ENCODE measurements at regions not wholly inside any gene's neighbourhood (a gene's known extent, or its start where the extent isn't known, plus 50 kb on each side); places are given as distances from the start of the nearest gene placed in this dataset.

- Histone ChIP-seq H3K9me3 (ENCODE audit: control insufficient read depth in 2 of 2, low read length in 2 of 2) (peaks cover 0 to 1% of the 10 kb centered on the region in 2 donors), H3K4me1 (ENCODE audit: control insufficient read depth in 2 of 2, insufficient read depth in 2 of 2, low read length in 2 of 2) (no peaks in the 10 kb centered on the region), H3K4me3 (ENCODE audit: low read length in 2 of 2) (no peak overlapping the region), H3K9ac (ENCODE audit: low read depth in 1 of 2, low read length in 2 of 2) (no peak overlapping the region), H3K27me3 (ENCODE audit: control insufficient read depth in 2 of 2, insufficient read depth in 2 of 2, low read length in 2 of 2) (no peaks in the 10 kb centered on the region), H3K27ac (ENCODE audit: low read depth in 2 of 2, low read length in 2 of 2) (no peak overlapping the region), H3K36me3 (ENCODE audit: control insufficient read depth in 2 of 2, insufficient read depth in 2 of 2, low read length in 2 of 2) (no peaks in the 10 kb centered on the region)
Measured at GRCh38 chr2:150320608-150321007, 166.9 kb downstream of the RND3 start.

- Histone ChIP-seq H3K27ac (ENCODE audit: low read depth in 2 of 2, low read length in 2 of 2) (no peak overlapping the region), H3K36me3 (ENCODE audit: control insufficient read depth in 2 of 2, insufficient read depth in 2 of 2, low read length in 2 of 2) (no peaks in the 10 kb centered on the region), H3K9me3 (ENCODE audit: control insufficient read depth in 2 of 2, low read length in 2 of 2) (peaks cover 0 to 2% of the 10 kb centered on the region in 2 donors), H3K27me3 (ENCODE audit: control insufficient read depth in 2 of 2, insufficient read depth in 2 of 2, low read length in 2 of 2) (no peaks in the 10 kb centered on the region), H3K4me3 (ENCODE audit: low read length in 2 of 2) (no peak overlapping the region), H3K4me1 (ENCODE audit: control insufficient read depth in 2 of 2, insufficient read depth in 2 of 2, low read length in 2 of 2) (no peaks in the 10 kb centered on the region), H3K9ac (ENCODE audit: low read depth in 1 of 2, low read length in 2 of 2) (no peak overlapping the region)
Measured at GRCh38 chr2:150319658-150320555, 167.6 kb downstream of the RND3 start.

- H3K36me3 ChIP-seq (ENCODE audit: control insufficient read depth in 2 of 2, insufficient read depth in 2 of 2, low read length in 2 of 2): no peaks in the 10 kb centered on the region
- H3K4me1 ChIP-seq (ENCODE audit: control insufficient read depth in 2 of 2, insufficient read depth in 2 of 2, low read length in 2 of 2): no peaks in the 10 kb centered on the region
- H3K27me3 ChIP-seq (ENCODE audit: control insufficient read depth in 2 of 2, insufficient read depth in 2 of 2, low read length in 2 of 2): no peaks in the 10 kb centered on the region
- H3K9ac ChIP-seq (ENCODE audit: low read depth in 1 of 2, low read length in 2 of 2): no peak overlapping the region
- H3K9me3 ChIP-seq (ENCODE audit: control insufficient read depth in 2 of 2, low read length in 2 of 2): peaks cover 0 to 2% of the 10 kb centered on the region in 2 donors
- no peak overlapping the region for H3K4me3 ChIP-seq (ENCODE audit: low read length in 2 of 2)
- no peak overlapping the region for H3K27ac ChIP-seq (ENCODE audit: low read depth in 2 of 2, low read length in 2 of 2)
Measured at GRCh38 chr2:150319085-150319484, 168.4 kb downstream of the RND3 start.

- H3K9me3 ChIP-seq (ENCODE audit: control insufficient read depth in 2 of 2, low read length in 2 of 2): peaks cover 0 to 2% of the 10 kb centered on the region in 2 donors
- H3K4me3 ChIP-seq (ENCODE audit: low read length in 2 of 2): no peak overlapping the region
- H3K27me3 ChIP-seq (ENCODE audit: control insufficient read depth in 2 of 2, insufficient read depth in 2 of 2, low read length in 2 of 2): no peaks in the 10 kb centered on the region
- no peak overlapping the region for H3K9ac ChIP-seq (ENCODE audit: low read depth in 1 of 2, low read length in 2 of 2)
- no peak overlapping the region for H3K27ac ChIP-seq (ENCODE audit: low read depth in 2 of 2, low read length in 2 of 2)
- H3K4me1 ChIP-seq (ENCODE audit: control insufficient read depth in 2 of 2, insufficient read depth in 2 of 2, low read length in 2 of 2): peaks cover 14 to 16% of the 10 kb centered on the region in 2 donors
- no peaks in the 10 kb centered on the region for H3K36me3 ChIP-seq (ENCODE audit: control insufficient read depth in 2 of 2, insufficient read depth in 2 of 2, low read length in 2 of 2)
Measured at GRCh38 chr2:150312271-150312670, 175.2 kb downstream of the RND3 start.

GRCh38 chr2:150309311-150310080 is 178.0 kb downstream of the RND3 start:
- Histone ChIP-seq H3K27ac (ENCODE audit: low read depth in 2 of 2, low read length in 2 of 2) (peak overlapping the region; percentile 61 to 70), H3K4me1 (ENCODE audit: control insufficient read depth in 2 of 2, insufficient read depth in 2 of 2, low read length in 2 of 2) (peaks cover 14 to 16% of the 10 kb centered on the region in 2 donors), H3K27me3 (ENCODE audit: control insufficient read depth in 2 of 2, insufficient read depth in 2 of 2, low read length in 2 of 2) (no peaks in the 10 kb centered on the region), H3K4me3 (ENCODE audit: low read length in 2 of 2) (peak overlapping the region; percentile 14 to 20), H3K9ac (ENCODE audit: low read depth in 1 of 2, low read length in 2 of 2) (no peak overlapping the region), H3K9me3 (ENCODE audit: control insufficient read depth in 2 of 2, low read length in 2 of 2) (no peaks in the 10 kb centered on the region), H3K36me3 (ENCODE audit: control insufficient read depth in 2 of 2, insufficient read depth in 2 of 2, low read length in 2 of 2) (no peaks in the 10 kb centered on the region)

- Histone ChIP-seq H3K27me3 (ENCODE audit: control insufficient read depth in 2 of 2, insufficient read depth in 2 of 2, low read length in 2 of 2) (no peaks in the 10 kb centered on the region), H3K36me3 (ENCODE audit: control insufficient read depth in 2 of 2, insufficient read depth in 2 of 2, low read length in 2 of 2) (no peaks in the 10 kb centered on the region), H3K27ac (ENCODE audit: low read depth in 2 of 2, low read length in 2 of 2) (no peak overlapping the region), H3K4me3 (ENCODE audit: low read length in 2 of 2) (no peak overlapping the region), H3K9me3 (ENCODE audit: control insufficient read depth in 2 of 2, low read length in 2 of 2) (peaks cover 2 to 7% of the 10 kb centered on the region in 2 donors), H3K9ac (ENCODE audit: low read depth in 1 of 2, low read length in 2 of 2) (no peak overlapping the region), H3K4me1 (ENCODE audit: control insufficient read depth in 2 of 2, insufficient read depth in 2 of 2, low read length in 2 of 2) (peaks cover 14 to 16% of the 10 kb centered on the region in 2 donors)
Measured at GRCh38 chr2:150307258-150307657, 180.2 kb downstream of the RND3 start.

- H3K27me3 ChIP-seq (ENCODE audit: control insufficient read depth in 2 of 2, insufficient read depth in 2 of 2, low read length in 2 of 2): no peaks in the 10 kb centered on the region
- no peaks in the 10 kb centered on the region for H3K36me3 ChIP-seq (ENCODE audit: control insufficient read depth in 2 of 2, insufficient read depth in 2 of 2, low read length in 2 of 2)
- H3K9me3 ChIP-seq (ENCODE audit: control insufficient read depth in 2 of 2, low read length in 2 of 2): peaks cover 2 to 7% of the 10 kb centered on the region in 2 donors
- no peaks in the 10 kb centered on the region for H3K4me1 ChIP-seq (ENCODE audit: control insufficient read depth in 2 of 2, insufficient read depth in 2 of 2, low read length in 2 of 2)
- no peak overlapping the region for H3K9ac ChIP-seq (ENCODE audit: low read depth in 1 of 2, low read length in 2 of 2)
- H3K4me3 ChIP-seq (ENCODE audit: low read length in 2 of 2): no peak overlapping the region
- no peak overlapping the region for H3K27ac ChIP-seq (ENCODE audit: low read depth in 2 of 2, low read length in 2 of 2)
Measured at GRCh38 chr2:150303281-150303680, 184.2 kb downstream of the RND3 start.

- no peak overlapping the region for H3K4me3 ChIP-seq (ENCODE audit: low read length in 2 of 2)
- H3K9ac ChIP-seq (ENCODE audit: low read depth in 1 of 2, low read length in 2 of 2): no peak overlapping the region
- peaks cover 2 to 7% of the 10 kb centered on the region in 2 donors for H3K9me3 ChIP-seq (ENCODE audit: control insufficient read depth in 2 of 2, low read length in 2 of 2)
- H3K36me3 ChIP-seq (ENCODE audit: control insufficient read depth in 2 of 2, insufficient read depth in 2 of 2, low read length in 2 of 2): no peaks in the 10 kb centered on the region
- no peak overlapping the region for H3K27ac ChIP-seq (ENCODE audit: low read depth in 2 of 2, low read length in 2 of 2)
- no peaks in the 10 kb centered on the region for H3K4me1 ChIP-seq (ENCODE audit: control insufficient read depth in 2 of 2, insufficient read depth in 2 of 2, low read length in 2 of 2)
- no peaks in the 10 kb centered on the region for H3K27me3 ChIP-seq (ENCODE audit: control insufficient read depth in 2 of 2, insufficient read depth in 2 of 2, low read length in 2 of 2)
Measured at GRCh38 chr2:150298571-150299305, 188.7 kb downstream of the RND3 start.

GRCh38 chr2:150296770-150297546 is 190.5 kb downstream of the RND3 start:
- Histone ChIP-seq H3K27ac (ENCODE audit: low read depth in 2 of 2, low read length in 2 of 2) (no peak overlapping the region), H3K4me1 (ENCODE audit: control insufficient read depth in 2 of 2, insufficient read depth in 2 of 2, low read length in 2 of 2) (no peaks in the 10 kb centered on the region), H3K4me3 (ENCODE audit: low read length in 2 of 2) (no peak overlapping the region), H3K9ac (ENCODE audit: low read depth in 1 of 2, low read length in 2 of 2) (no peak overlapping the region), H3K36me3 (ENCODE audit: control insufficient read depth in 2 of 2, insufficient read depth in 2 of 2, low read length in 2 of 2) (no peaks in the 10 kb centered on the region), H3K9me3 (ENCODE audit: control insufficient read depth in 2 of 2, low read length in 2 of 2) (no peaks in the 10 kb centered on the region), H3K27me3 (ENCODE audit: control insufficient read depth in 2 of 2, insufficient read depth in 2 of 2, low read length in 2 of 2) (no peaks in the 10 kb centered on the region)
